NCI-H1694 (cell line): ENCODE measurements at regions not wholly inside any gene's neighbourhood (a gene's known extent, or its start where the extent isn't known, plus 50 kb on each side); places are given as distances from the start of the nearest gene placed in this dataset.
"Not testable (repeated sequence)": the region's sequence is repeated elsewhere in the genome, so short reads cannot be mapped to it uniquely, and the experiment has no call there.

ENCODE experiments used
- DNase-seq: peaks from one replicate; lab custom pipeline; 2025; lab: John Stamatoyannopoulos, UW

DNA sequence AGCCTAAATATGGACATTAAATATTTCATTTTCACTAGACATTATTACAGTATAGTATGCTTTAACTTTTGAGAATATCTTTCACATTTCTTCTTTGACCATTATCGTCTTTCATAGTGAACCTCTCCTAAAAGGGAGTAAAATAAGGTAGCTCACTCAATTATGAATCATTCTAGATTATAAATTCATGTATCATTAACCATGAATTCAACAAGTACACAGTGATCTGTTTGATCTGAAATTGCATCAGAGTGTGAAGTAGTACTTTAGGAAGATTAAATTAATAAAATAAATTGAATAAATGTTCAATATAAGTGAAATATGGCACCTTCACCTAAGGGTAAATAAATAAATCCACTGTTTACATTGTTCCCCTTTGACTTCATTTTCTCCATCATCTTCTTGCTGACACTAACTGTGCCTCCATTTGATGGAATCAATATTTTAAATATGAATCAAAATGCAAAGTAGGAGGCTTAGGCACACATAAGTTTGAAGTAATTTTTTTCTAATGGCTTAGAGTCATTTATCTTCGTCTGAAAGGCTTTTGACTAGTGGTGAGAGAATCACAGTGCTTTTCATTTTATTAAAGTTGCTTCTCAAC lies 174.1 kb upstream of the MDFIC2 start:
- DNase-seq = no peak

DNA sequence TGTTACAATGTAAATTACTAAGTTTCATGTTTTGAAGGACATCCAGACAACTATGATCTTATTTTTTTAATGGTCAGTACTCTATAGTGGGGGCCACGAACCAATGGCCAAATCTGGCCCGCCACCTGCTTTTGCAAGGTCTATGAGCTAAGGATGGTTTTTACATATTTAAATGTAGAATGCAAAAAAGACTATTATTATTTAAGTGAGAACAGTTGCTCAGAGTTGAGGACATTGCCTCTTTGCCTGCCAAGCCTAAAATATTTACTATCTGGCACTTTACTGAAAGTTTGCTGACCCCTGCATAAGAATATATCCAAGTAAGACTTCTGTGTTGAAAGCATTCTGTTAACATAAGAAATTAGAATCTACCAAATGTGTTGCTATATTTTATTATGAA lies 163.7 kb upstream of the MDFIC2 start:
- DNase-seq = no peak

DNA sequence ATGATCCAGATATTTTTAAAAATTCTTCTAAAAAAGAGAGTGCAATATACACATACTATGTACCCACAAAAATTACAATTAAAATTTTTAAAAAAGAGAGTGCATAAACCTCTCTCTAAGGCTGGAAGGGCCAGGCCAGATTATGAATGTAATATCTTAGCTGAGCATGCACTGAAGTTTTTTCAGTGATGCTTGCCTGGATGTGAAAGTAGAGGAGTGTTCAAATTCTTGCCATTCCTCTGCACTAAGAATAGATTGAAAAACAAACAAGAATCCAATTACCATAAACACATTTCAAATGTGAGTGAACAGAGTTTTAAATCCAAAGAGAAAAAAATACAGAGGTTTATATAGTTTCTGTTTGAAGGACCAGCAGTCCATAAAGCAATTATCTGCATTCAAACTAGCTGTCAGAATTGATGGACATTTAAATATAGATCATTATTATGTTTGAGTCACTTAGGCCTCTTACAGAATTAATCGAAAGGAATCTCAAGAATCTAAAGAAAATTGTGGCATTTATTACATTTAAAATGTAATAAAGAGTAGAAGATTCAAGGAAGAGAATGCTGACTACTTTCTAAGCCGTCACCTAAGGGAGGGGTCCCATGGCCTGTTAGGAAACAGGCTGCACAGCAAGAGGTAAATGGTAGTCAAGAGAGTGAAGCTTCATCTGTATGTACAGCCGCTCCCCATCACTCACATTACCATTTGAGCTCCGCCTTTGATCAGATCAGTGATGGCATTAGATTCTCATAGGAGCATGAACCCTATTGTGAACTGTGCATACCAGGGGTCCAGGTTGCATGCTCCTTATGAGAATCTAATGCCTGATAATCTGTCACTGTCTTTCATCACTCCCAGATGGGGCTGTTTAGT lies 159.3 kb upstream of the MDFIC2 start:
- DNase-seq = no peak

DNA sequence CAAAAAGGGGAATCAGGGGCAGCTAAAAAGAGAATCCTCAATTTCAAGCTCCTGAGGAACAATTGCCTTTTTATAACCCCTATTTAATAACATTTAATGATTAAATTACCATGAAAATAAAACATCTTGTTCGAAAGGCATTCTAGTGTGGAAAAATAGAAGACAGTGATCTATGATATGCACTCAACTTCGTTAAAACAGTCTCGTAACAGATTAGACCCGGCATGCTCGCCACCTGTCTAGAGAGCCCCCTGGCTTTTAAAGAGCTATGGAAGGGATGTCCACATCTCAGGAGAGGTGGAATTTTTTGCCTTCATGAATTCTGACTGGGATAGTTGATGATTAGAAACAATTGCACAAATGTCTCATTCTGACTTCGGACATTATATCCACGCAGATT lies 153.7 kb upstream of the MDFIC2 start:
- DNase-seq = no peak

DNA sequence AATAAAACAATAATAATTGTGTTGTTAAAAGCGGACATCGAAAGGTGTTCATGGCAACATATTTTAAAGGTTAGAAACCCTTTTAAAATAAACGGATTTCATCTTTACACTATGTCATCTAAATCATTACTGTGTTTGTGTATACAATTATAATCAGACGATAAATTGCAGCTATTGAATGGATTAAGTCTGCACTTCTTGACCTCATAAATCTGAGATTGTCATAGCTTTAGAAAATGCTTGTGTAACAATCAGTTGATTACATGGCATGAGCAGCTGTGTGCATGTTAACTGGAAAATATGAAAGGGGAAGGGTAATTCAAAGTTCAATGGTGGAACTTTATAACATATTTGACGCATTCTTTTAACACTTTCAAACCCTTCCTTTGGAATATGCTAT lies 152.4 kb upstream of the MDFIC2 start:
- no peak for DNase-seq

DNA sequence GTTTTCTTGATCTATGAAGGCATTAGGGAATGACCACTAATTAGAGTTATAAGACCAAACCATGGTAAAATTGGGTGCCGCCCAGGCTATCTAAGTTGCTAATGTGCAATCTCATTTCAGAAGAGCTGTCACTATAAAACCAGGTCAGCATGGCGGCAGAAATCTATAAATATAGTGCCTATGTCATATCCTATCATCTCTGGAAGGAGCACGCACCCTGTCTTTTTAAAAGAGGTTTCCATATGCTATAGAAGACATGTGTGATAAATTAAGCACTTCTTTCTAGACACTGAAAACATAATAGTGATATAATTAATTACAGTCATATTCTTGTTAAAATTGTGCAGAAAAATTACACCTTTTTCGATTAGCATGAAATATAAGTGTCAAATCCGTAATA lies 152.0 kb upstream of the MDFIC2 start:
- no peak for DNase-seq

DNA sequence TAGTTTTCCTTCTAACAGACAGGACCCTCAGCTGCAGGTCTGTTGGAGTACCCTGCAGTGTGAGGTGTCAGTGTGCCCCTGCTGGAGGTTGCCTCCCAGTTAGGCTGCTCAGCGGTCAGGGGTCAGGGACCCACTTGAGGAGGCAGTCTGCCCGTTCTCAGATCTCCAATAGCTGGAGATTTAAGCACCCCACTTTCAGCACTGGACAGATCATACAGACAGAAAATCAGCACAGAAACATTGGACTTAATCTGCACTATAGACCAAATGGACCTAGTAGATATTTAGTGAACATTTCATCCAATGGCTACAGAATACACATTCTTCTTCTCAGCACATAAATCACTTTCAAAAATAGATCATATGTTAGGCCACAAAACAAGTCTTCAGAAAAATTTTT lies 137.8 kb upstream of the MDFIC2 start:
- not testable (repeated sequence) for DNase-seq

DNA sequence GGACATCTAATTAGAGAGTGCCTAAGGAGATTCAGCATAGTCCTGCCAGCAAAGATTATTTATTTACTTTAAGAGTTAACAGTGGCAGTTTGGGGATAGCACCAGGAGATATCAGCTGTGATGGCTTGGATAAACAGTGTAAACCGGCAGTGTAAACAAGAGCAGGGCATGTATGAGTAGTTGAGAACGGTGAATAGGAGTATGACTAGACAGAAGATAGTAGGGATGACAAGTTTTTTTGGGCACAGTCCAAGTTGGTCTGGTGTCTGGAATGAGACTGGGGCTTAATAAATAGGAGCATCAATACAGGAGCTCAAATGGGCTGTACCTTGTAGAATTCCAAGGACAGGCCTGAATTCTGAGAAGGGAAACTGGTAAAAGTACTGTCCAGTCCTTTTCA lies 123.0 kb upstream of the MDFIC2 start:
- not testable (repeated sequence) for DNase-seq

DNA sequence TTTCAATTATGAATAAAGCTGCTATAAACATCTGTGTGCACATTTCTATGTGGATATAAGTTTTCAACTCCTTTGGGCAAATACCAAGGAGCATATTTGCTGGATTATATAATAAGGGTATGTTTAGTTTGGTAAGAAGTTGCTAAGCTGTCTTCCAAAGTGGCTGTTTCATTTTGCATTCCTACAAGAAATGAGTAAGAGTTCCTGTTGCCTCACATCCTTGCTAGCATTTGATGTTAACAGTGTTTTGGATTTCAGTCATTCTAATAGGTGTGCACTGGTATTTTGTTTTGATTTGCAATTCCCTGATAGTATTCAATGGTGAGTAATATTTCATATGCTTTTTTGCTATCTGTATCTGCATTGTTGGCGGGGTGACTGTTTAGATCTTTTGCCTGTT lies 120.7 kb upstream of the MDFIC2 start:
- no peak for DNase-seq

DNA sequence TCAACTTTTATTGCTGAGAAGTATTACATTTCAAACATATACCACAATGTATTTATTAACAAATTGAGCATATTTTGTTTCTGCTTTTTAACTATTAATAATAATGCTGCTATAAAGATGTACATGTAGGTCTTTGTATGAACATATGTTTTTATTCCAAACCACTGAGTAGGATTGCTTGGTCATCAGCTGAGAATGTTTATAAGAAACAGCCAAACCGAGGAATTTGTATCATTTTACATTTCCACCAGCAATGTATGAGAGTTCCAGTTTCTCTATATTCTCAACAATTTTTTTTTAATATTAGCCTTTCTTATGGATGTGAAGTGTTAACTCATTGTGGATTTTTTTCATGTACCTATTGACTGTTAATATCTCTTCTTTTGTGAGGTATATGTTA lies 119.5 kb upstream of the MDFIC2 start:
- DNase-seq = no peak

DNA sequence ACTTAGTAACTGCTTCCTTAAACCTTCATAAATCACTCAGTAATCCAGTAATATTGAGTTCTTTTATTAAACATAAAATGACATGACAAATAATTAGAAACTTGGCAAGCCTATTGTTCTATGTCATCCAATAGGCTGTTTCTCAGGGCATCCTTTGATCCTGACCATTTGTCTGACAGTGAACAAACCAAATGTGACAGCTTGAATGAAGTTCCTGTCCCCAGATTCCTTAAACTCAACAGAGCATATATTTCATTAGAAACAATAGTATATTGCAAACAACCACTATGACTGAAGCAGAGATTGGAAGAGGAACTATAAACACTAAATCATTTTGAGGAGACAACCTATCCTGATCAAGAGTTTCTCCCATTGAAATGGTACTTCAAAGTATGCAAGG lies 113.6 kb upstream of the MDFIC2 start:
- DNase-seq = no peak

DNA sequence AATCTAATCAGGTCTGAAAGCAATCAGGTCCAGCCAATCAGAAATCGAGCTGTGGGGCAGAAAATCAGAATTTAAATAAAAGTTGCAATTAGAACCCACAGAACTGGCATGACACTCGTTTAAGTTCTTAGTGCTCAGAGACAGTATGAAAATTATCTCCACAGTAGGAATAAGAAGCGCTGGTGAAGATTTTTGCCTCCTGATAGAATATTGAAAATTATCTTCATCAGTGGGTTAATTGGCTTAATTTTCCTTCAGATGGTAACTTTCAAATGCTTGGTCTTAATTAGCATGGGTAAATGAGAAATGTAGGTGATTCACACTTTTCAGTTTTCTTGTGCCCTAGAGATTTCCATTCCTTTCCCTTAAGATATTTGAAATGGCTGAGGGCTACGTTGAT lies 109.1 kb upstream of the MDFIC2 start:
- no peak for DNase-seq

DNA sequence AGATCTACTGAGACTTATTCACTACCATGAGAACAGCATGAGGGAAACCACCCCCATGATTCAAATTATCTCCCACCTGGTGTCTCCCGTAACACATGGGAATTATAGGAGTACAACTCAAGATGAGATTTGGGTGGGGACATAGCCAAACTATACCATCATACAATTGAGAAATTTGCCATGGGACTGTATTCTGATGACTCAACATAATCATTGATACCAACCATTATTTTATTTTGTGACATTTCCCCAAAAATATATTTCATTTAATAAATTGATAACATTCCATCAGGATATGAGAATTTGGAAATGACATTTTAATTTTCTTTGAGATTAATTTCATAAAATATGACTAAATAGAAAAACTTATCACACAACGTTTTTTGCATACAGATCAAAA lies 96.6 kb upstream of the MDFIC2 start:
- DNase-seq = no peak

DNA sequence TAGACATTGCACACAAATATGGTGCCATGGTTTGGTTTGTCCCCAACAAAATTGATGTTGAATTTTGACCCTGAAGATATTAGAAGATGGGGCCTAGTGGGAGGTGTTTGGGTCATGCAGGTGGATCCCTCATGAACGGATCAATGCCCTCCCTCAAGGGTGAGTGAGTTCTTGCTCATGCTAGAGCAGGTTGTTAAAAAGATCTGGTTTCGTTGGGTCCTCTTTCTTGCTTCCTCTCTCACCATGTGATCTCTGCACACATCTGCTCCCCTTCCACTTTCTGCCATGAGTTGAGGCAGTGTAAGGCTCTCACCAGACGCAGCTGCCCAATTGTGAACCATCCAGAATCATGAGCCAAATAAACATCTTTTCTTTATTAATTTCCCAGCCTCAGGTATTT lies 87.8 kb upstream of the MDFIC2 start:
- no peak for DNase-seq

DNA sequence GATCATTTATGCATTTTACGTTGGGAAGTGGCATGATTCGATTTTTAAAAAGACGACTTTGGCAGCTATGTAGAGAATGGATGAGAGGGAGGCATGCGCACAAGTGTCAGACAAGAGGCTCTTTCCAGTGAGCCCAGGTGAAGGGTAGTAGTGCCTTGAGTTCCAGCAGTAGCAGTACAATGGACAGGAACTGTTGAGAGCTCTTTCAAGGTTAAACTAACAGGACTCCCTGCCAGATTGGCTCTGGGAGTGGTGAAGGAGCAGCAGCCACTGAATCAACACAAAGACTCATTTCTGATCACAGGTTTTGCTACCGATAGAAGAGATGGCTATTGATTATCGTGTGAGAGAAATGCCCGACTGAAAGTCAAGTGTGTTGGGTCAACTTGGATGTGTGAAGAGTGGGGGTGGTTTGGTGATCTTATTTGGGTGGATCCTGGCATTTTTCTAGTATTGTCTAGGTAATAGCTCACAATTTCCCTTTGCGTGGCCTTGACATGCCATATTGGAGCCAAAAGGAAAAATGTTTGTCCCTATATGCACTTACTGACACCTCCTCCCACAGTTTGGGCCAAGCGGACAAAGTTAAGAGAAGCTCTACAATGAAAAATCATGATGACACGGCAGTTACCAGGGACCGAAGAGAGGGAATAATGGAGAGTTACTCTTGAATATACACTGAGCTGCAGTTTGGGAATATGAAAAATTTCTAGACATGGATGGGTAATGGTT lies 81.6 kb upstream of the MDFIC2 start:
- DNase-seq = no peak

DNA sequence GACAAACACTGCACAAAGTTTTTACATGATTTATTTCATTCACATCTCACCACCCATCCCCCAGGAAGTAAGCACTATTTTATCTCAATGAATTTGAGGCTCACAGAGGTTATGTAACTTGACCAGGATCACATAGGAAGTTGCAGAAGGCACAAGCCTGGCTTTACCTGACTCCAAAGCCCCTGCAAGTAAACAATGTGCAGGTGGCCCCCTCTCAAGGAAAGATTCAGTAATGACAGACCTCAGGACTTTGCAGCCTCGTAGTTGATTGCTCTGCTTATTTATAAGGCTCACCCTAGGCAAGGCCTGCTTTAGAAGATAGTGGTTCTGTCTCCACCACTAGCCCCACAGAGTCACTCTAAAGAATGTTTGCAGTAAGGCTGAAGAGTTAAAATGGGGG lies 79.8 kb upstream of the MDFIC2 start:
- no peak for DNase-seq

DNA sequence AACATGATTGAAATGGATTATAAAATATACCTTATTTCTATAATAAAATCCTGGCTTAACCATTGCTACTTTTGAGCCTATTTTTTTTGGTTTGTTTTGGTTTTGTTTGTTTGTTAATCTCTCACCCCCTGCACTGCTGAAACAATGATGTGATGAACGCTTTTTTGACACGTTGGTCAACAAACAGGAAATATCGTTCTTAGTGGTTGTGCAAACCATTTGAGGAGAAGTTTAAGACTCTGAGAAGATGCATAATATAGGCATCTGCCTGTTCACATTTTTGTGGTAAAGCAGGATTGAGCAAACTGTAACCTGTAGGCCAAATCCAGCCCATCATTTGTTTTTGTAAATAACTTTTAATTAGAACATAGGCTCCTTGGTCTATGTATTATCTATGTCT lies 75.5 kb upstream of the MDFIC2 start:
- DNase-seq = no peak

DNA sequence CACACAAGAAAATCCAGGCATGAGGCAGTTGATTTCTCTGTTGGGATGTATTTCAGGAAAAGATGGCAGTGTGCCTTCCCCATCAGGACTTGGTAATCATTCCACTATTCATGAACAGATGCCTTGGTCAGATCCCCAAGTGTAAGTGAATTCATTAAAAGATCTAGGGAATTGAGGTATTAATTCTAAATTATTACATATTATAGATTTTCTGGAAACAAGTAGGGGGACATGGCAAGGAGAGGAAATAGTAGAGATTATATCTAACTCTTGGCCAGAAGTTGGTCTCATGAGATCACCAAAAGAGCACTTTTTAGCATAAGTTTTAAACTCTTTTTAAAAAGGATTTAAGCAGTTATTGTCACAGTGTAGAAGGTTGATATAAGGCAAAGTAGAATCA lies 74.4 kb upstream of the MDFIC2 start:
- no peak for DNase-seq

DNA sequence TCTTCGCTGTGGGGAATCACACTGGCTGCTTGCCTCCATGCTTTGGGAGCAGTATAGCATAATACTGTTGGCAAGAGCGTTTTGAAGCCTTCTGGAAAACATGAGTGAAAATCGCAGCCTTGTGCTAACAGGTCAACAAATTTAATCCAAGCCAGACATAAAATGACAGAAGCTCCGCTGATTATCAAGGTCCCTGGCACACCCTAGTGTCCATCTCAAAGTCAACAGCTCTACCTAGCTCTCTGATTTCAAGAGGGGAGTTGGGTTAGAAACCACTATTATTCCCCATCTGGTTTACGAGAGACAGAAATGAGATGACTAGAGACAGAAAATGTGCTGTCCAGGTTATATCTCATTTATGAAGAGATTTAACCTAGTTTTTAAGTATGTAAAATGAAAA lies 73.6 kb upstream of the MDFIC2 start:
- DNase-seq = no peak

DNA sequence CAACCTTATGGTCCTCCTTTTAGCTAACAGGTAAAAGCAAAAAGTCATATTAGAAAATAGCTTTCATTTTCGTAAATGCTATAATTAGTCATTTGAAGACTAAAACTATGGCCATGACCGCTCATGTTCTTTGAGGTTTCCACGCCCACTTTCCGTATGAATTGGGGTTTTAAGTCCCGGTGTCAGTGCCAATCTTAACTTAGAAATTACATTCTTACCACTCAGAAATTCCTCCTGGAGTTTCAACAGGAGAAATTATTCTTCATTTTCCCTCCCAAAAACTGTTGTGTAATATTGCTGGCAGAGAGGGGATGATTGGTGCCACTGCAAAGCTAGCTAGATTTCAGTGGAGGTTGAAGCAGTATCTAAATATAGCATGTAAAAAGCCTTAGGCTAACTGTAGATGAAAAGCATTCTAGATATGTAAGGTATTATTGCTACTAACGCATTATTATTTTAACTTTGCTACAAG lies 71.0 kb upstream of the MDFIC2 start:
- DNase-seq = no peak

DNA sequence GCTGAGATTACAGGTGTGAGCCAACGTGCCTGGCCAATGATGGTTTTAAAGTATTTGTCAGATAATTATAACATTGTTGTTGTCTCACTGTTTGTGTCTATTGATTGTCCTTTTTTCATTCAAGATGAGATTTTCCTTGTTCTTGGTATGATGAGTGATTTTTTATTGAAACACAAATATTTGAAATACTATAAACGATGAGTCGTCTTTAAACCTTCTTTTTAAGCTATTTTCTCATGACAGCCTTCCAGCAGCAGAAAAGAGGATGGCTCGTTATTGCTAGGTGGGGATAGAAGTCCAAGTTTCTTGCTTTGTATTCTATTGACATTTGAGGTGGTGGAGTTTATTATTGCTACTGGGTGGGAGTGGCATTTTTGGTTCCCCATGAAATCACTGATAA lies 61.7 kb upstream of the MDFIC2 start:
- DNase-seq = no peak
